Breast epithelium (tissue), 4 donors: ENCODE measurements at regions not wholly inside any gene's neighbourhood (a gene's known extent, or its start where the extent isn't known, plus 50 kb on each side); places are given as distances from the start of the nearest gene placed in this dataset.

Experiments used
- DNase-seq, 2 donors: peaks; one replicate each; pipeline ENCODE4 v3.0.0-alpha.2; 2019; ENCODE audit warnings: low spot score in 2 of 2
- H3K27ac ChIP-seq, 2 donors: fragments of 200-600 bp; sonication (generic) in 1 of 2; one replicate each; pipeline ENCODE4 v1.5.1; 2016 to 2019; ENCODE audit warnings: mild to moderate bottlenecking in 1 of 2
- H3K27me3 ChIP-seq, 2 donors: fragments of 200-600 bp; sonication (generic) in 1 of 2; one replicate each; pipeline versions ENCODE4 v1.5.1 to v1.6.0; 2017 to 2019; ENCODE audit warnings: control low read depth in 1 of 2, mild to moderate bottlenecking in 1 of 2
- H3K36me3 ChIP-seq: fragments of 200-600 bp; one replicate; pipeline ENCODE4 v1.5.1; 2019
- H3K4me1 ChIP-seq, 2 donors: fragments of 200-600 bp; sonication (generic); one replicate each; pipeline ENCODE4 v1.5.1; 2016 to 2019; ENCODE audit warnings: control low read depth in 1 of 2
- H3K4me3 ChIP-seq, 3 donors: fragments of 200-600 bp; sonication (generic); 1 replicate in 2 of 3; 2 replicates in 1 of 3; pipeline ENCODE4 v1.5.1; 2016 to 2019; ENCODE audit warnings: mild to moderate bottlenecking in 3 of 3, moderate library complexity in 2 of 3
- H3K9me3 ChIP-seq, 2 donors: fragments of 200-600 bp; sonication (generic) in 1 of 2; one replicate each; pipeline ENCODE4 v1.5.1; 2016 to 2019; ENCODE audit warnings: control low read depth in 1 of 2
- CTCF ChIP-seq, 3 donors: fragments of 450-650 bp; IDR thresholded peaks; one replicate each; pipeline ENCODE4 v1.5.1; 2016 to 2017; ENCODE audit warnings: antibody characterized with exemption in 3 of 3, mild to moderate bottlenecking in 3 of 3, moderate library complexity in 3 of 3
- POLR2A ChIP-seq: fragments of 450-650 bp; IDR thresholded peaks from one replicate; pipeline ENCODE4 v1.6.1; 2016; ENCODE audit warnings: antibody characterized with exemption, mild to moderate bottlenecking, moderate library complexity
- POLR2AphosphoS5 ChIP-seq, 3 donors: sonication (generic); formaldehyde crosslinking; IDR thresholded peaks; one replicate each; pipeline ENCODE4 v1.6.1; 2017; ENCODE audit warnings: antibody characterized with exemption in 3 of 3
- intact Hi-C: fragments of 100-400 bp; cut with DNase I; formaldehyde crosslinking; loops from one replicate; pipeline ENCODE4 v1.15.1; 2023; ENCODE audit warnings: low total_unique reads

DNA sequence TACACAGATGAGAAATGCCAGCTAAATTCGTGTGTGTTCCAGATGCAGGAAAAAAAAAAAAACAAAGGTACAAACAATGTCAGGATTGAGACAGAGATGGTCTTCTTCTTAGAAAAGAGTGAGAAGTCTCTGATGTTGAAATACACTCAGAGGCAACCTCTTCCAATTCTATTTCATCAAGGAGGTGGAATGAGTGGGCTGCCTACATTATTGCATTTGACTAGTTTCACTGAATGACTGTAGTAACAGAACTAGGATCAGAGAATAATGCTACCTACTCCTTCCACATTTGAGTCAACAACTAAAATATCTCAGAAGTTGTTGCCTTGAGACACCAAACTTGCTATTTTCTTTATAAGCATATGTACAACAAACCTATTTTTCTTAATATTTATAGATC is 1332.2 kb upstream of the FLRT2 start:
- H3K27ac ChIP-seq, result no peak overlapping the region
- no peak for TF ChIP-seq POLR2A
- no peak for DNase-seq
- H3K36me3 ChIP-seq, result no peaks in the 10 kb centered on the region
- no peak overlapping the region for H3K4me3 ChIP-seq
- no peaks in the 10 kb centered on the region for H3K4me1 ChIP-seq
- peaks cover 0 to 4% of the 10 kb centered on the region in 2 donors for H3K9me3 ChIP-seq
- no peaks in the 10 kb centered on the region for H3K27me3 ChIP-seq
- intact Hi-C loops, result no loop called here

- no peak overlapping the region for H3K4me3 ChIP-seq
- no peaks in the 10 kb centered on the region for H3K27me3 ChIP-seq
- no peak overlapping the region for H3K27ac ChIP-seq
- DNase-seq, result no peak
- intact Hi-C loops, result no loop called here
- no peaks in the 10 kb centered on the region for H3K36me3 ChIP-seq
- no peaks in the 10 kb centered on the region for H3K4me1 ChIP-seq
- no peaks in the 10 kb centered on the region for H3K9me3 ChIP-seq
- TF ChIP-seq CTCF (IDR thresholded peaks at IDR 0.05) (no peak), POLR2A (no peak), POLR2AphosphoS5 (IDR thresholded peaks at IDR 0.05) (no peak)
These were observed 1327.5 kb upstream of the FLRT2 start for GRCh38 chr14:84202486-84202885.

DNA sequence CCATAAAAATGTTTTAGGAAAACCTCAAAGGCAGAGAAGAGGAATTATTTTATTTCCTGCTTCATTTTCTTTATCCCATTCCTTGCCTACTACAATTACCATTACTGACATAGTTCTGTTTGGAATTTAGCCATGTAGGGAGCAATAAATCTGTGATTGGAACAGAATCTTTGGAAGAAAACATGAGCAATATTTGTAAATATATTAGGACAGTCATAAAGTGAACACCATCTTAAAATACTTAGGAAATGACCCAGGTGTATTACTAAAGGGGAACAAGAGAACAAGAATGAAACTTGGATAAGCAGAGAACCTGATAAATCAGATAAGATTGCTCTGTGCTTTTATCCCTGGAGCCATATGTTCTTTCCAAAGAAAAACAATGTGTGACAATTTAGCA is 1326.0 kb upstream of the FLRT2 start:
- no peak overlapping the region for H3K4me3 ChIP-seq
- no peaks in the 10 kb centered on the region for H3K4me1 ChIP-seq
- DNase-seq, result no peak
- no peaks in the 10 kb centered on the region for H3K27me3 ChIP-seq
- H3K36me3 ChIP-seq, result no peaks in the 10 kb centered on the region
- no peaks in the 10 kb centered on the region for H3K9me3 ChIP-seq
- intact Hi-C loops, result no loop called here
- H3K27ac ChIP-seq, result no peak overlapping the region
- no peak for TF ChIP-seq POLR2AphosphoS5 (IDR thresholded peaks at IDR 0.05)
- no peak for TF ChIP-seq POLR2A
- TF ChIP-seq CTCF (IDR thresholded peaks at IDR 0.05), result no peak

- Histone ChIP-seq H3K27ac (no peak overlapping the region), H3K4me1 (no peaks in the 10 kb centered on the region), H3K4me3 (no peak overlapping the region), H3K36me3 (no peaks in the 10 kb centered on the region), H3K9me3 (no peaks in the 10 kb centered on the region), H3K27me3 (no peaks in the 10 kb centered on the region)
- intact Hi-C loops, result no loop called here
- TF ChIP-seq CTCF (IDR thresholded peaks at IDR 0.05), result no peak
- TF ChIP-seq POLR2AphosphoS5 (IDR thresholded peaks at IDR 0.05), result no peak
- TF ChIP-seq POLR2A, result no peak
- DNase-seq, result no peak
These were observed 1321.5 kb upstream of the FLRT2 start for GRCh38 chr14:84208451-84208850.

- H3K27me3 ChIP-seq, result no peaks in the 10 kb centered on the region
- no peaks in the 10 kb centered on the region for H3K9me3 ChIP-seq
- H3K4me3 ChIP-seq, result no peak overlapping the region
- no peak for TF ChIP-seq POLR2AphosphoS5 (IDR thresholded peaks at IDR 0.05)
- no peak for TF ChIP-seq CTCF (IDR thresholded peaks at IDR 0.05)
- no peak for TF ChIP-seq POLR2A
- H3K36me3 ChIP-seq, result no peaks in the 10 kb centered on the region
- no peaks in the 10 kb centered on the region for H3K4me1 ChIP-seq
- H3K27ac ChIP-seq, result no peak overlapping the region
- no peak for DNase-seq
- intact Hi-C loops, result no loop called here
These were observed 1320.9 kb upstream of the FLRT2 start for GRCh38 chr14:84209031-84209430.

GRCh38 chr14:84217066-84217465 is 1312.9 kb upstream of the FLRT2 start:
- intact Hi-C loops, result no loop called here
- Histone ChIP-seq H3K36me3 (no peaks in the 10 kb centered on the region), H3K27ac (no peak overlapping the region), H3K4me1 (no peaks in the 10 kb centered on the region), H3K4me3 (no peak overlapping the region), H3K9me3 (peaks cover 0 to 22% of the 10 kb centered on the region in 2 donors), H3K27me3 (no peaks in the 10 kb centered on the region)
- DNase-seq, result no peak
- TF ChIP-seq POLR2A, result no peak
- no peak for TF ChIP-seq CTCF (IDR thresholded peaks at IDR 0.05)
- TF ChIP-seq POLR2AphosphoS5 (IDR thresholded peaks at IDR 0.05), result no peak
